HepG2 (cell line): ENCODE measurements at regions not wholly inside any gene's neighbourhood (a gene's known extent, or its start where the extent isn't known, plus 50 kb on each side); places are given as distances from the start of the nearest gene placed in this dataset.

Source experiments
- ATAC-seq: fragments of 200-7000 bp; cut with Tn5 transposase; 3 replicates; pipeline ENCODE4 v1.9.1; 2020; ENCODE audit warnings: mild to moderate bottlenecking, moderate library complexity
- BruUV-seq: library from RNA; stranded (reverse); fragments of 400-500 nt; replicated peaks from 2 replicates; lab custom pipeline; 2021; lab: Mats Ljungman, UMichigan
- CTCF ChIA-PET: fragments of 300-600 bp; formaldehyde crosslinking; extraction: SDS; loops from one replicate; lab custom pipeline; 2021; ENCODE audit warnings: low total read pairs, inconsistent platforms, low intra/inter-chr PET ratio; lab: Yijun Ruan, JAX
- POLR2A ChIA-PET: fragments of 350-600 bp; sonication (Branson Sonifier 250); formaldehyde crosslinking; loops from one replicate; lab custom pipeline; 2020; ENCODE audit warnings: antibody characterized with exemption, inconsistent platforms; lab: Yijun Ruan, JAX
- DNase-seq: peaks from one replicate; pipeline ENCODE4 v3.0.0-alpha.2; 2015; ENCODE audit warnings: low spot score
- FAIRE-seq: peaks from 3 replicates; lab custom pipeline; 2011; peaks lifted over from hg19 to GRCh38; lab: Jason Lieb, UNC
- H2AFZ ChIP-seq: one replicate; pipeline ENCODE4 v1.6.1; 2011; ENCODE audit warnings: low read length, inconsistent platforms
- H3K27ac ChIP-seq: fragments of 300-600 bp; 3 replicates; pipeline ENCODE4 v1.8.0; 2011; ENCODE audit warnings: mixed run types, mild to moderate bottlenecking, mixed read lengths, low read length, inconsistent platforms; ENCODE audit not compliant: insufficient read depth; ENCODE audit errors: extremely low read length
- H3K27me3 ChIP-seq, 2 experiments: fragments of 200-600 bp in 1 of 2; 2 replicates in 1 of 2; 3 replicates in 1 of 2; pipeline versions ENCODE4 v1.6.0 to v1.8.0; 2011; ENCODE audit warnings: low read length in 2 of 2, mild to moderate bottlenecking in 2 of 2, moderate library complexity in 2 of 2, inconsistent platforms in 1 of 2; ENCODE audit not compliant: insufficient read depth in 2 of 2, control insufficient read depth in 1 of 2
- H3K36me3 ChIP-seq, 2 experiments: fragments of 200-600 bp in 1 of 2; replicated peaks in 1 of 2; 2 replicates in 1 of 2; 3 replicates in 1 of 2; pipeline versions ENCODE4 v1.5.1 to v1.8.0; 2011; ENCODE audit warnings: low read length in 2 of 2, inconsistent platforms in 1 of 2; ENCODE audit not compliant: insufficient read depth in 2 of 2, control insufficient read depth in 1 of 2
- H3K4me1 ChIP-seq: 2 replicates; pipeline ENCODE4 v1.5.1; 2012; ENCODE audit warnings: low read length, inconsistent platforms; ENCODE audit not compliant: insufficient read depth
- H3K4me2 ChIP-seq: 2 replicates; pipeline ENCODE4 v1.6.0; 2011; ENCODE audit warnings: low read depth, low read length, inconsistent platforms
- H3K4me3 ChIP-seq, 3 experiments: fragments of 200-600 bp in 1 of 3; sonication (generic), shearing (Covaris generic) in 1 of 3; replicated peaks in 1 of 3; 2 replicates each; pipeline ENCODE4 v1.5.1; 2011 to 2016; ENCODE audit warnings: low read length in 3 of 3, inconsistent platforms in 2 of 3, low read depth in 2 of 3, mild to moderate bottlenecking in 2 of 3, control low read depth in 1 of 3, mixed read lengths in 1 of 3; ENCODE audit not compliant: insufficient read depth in 1 of 3
- H3K79me2 ChIP-seq: one replicate; pipeline ENCODE4 v1.6.1; 2011; ENCODE audit warnings: low read length, inconsistent platforms; ENCODE audit not compliant: insufficient read depth
- H3K9ac ChIP-seq: 2 replicates; pipeline ENCODE4 v1.6.0; 2011; ENCODE audit warnings: mild to moderate bottlenecking, low read depth, low read length, inconsistent platforms; ENCODE audit not compliant: insufficient read depth
- H3K9me3 ChIP-seq: 2 replicates; pipeline ENCODE4 v1.5.1; 2012; ENCODE audit warnings: mild to moderate bottlenecking, low read length
- H4K20me1 ChIP-seq: 2 replicates; pipeline ENCODE4 v1.6.0; 2011; ENCODE audit warnings: inconsistent platforms, mild to moderate bottlenecking, low read length, moderate library complexity; ENCODE audit not compliant: insufficient read depth
- ATF1 ChIP-seq: IDR thresholded peaks from 2 replicates; pipeline ENCODE4 v1.6.1; 2016; ENCODE audit warnings: mild to moderate bottlenecking, control low read depth
- EEA1 ChIP-seq: sonication (generic); formaldehyde crosslinking; IDR thresholded peaks from 2 replicates; pipeline ENCODE4 v1.5.1; 2020; ENCODE audit warnings: mild to moderate bottlenecking, missing genetic modification reagents, borderline replicate concordance
- ERF ChIP-seq: IDR thresholded peaks from 2 replicates; pipeline ENCODE4 v1.6.1; 2018; ENCODE audit warnings: missing biosample characterization, missing genetic modification reagents
- FOXJ3 ChIP-seq: sonication (generic); formaldehyde crosslinking; IDR thresholded peaks from 2 replicates; pipeline ENCODE4 v1.4.0; 2020; ENCODE audit warnings: missing genetic modification reagents, mild to moderate bottlenecking, borderline replicate concordance
- GATAD1 ChIP-seq: IDR thresholded peaks from 2 replicates; pipeline ENCODE4 v1.6.1; 2016; ENCODE audit warnings: missing genetic modification reagents, missing compliant biosample characterization
- HMG20B ChIP-seq: conservative IDR thresholded peaks from 2 replicates; pipeline ENCODE4 v1.6.1; 2016; ENCODE audit warnings: missing genetic modification reagents, missing compliant biosample characterization
- JUNB ChIP-seq: sonication (generic); formaldehyde crosslinking; IDR thresholded peaks from 2 replicates; pipeline ENCODE4 v1.8.0; 2022; ENCODE audit warnings: missing genetic modification reagents, mild to moderate bottlenecking, borderline replicate concordance
- JUND ChIP-seq: sonication (generic); formaldehyde crosslinking; IDR thresholded peaks from 2 replicates; pipeline ENCODE4 v1.8.0; 2022; ENCODE audit warnings: mild to moderate bottlenecking, missing genetic modification reagents
- PHF21A ChIP-seq: sonication (generic); formaldehyde crosslinking; IDR thresholded peaks from 2 replicates; pipeline ENCODE4 v1.5.0; 2020; ENCODE audit warnings: mild to moderate bottlenecking, missing genetic modification reagents
- ZNF143 ChIP-seq: sonication (generic); formaldehyde crosslinking; IDR thresholded peaks from 2 replicates; pipeline ENCODE4 v1.4.0; 2020; ENCODE audit warnings: missing genetic modification reagents
- ZNF335 ChIP-seq: sonication (generic); formaldehyde crosslinking; IDR thresholded peaks from 2 replicates; pipeline ENCODE4 v1.4.0; 2020; ENCODE audit warnings: missing genetic modification reagents
- ZNF766 ChIP-seq: sonication (generic); formaldehyde crosslinking; IDR thresholded peaks from 2 replicates; pipeline ENCODE4 v1.5.0; 2020; ENCODE audit warnings: missing genetic modification reagents, borderline replicate concordance
- ZNF883 ChIP-seq: sonication (generic); formaldehyde crosslinking; IDR thresholded peaks from 2 replicates; pipeline ENCODE4 v1.5.1; 2020; ENCODE audit warnings: mild to moderate bottlenecking, missing genetic modification reagents; ENCODE audit errors: not compliant biosample characterization
- WGBS: methylation state at CpG from one replicate; pipeline ENCODE4 v1.1.6; 2017; ENCODE audit warnings: low lambda C conversion rate; 5-methylcytosine and 5-hydroxymethylcytosine counted together
- in situ Hi-C: cut with HindIII; loops from 2 replicates; pipeline ENCODE4 v1.10.0; 2017; ENCODE audit warnings: low pct_unique_long_range_greater_than_20kb; ENCODE audit not compliant: extremely low pct_ligation_motif_present
- intact Hi-C: fragments of 100-400 bp; cut with micrococcal nuclease; formaldehyde crosslinking; loops from one replicate; pipeline ENCODE4 v1.10.0; 2022; ENCODE audit not compliant: unreplicated experiment

DNA sequence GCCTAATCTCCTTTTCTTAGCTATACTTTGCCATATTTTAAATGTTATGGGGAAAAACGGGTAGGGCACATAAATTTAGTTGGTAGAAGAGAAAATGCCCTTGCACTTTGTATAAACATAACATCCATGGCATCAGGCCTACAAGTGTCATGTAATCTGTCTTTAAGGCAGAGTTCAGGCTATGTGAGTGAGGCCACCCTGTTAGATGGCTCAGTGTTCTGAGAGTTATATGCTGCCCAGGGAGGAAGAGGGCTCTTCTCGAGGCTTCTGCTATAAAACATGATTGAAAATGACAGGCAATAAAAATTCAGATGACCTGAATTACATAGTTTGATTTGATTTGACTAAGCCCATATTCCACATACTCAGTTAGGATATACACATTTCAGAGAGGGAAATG, 553.6 kb upstream of the MAP3K7 start:
- H3K9ac ChIP-seq: no peak overlapping the region
- no peak overlapping the region for H2AFZ ChIP-seq
- no peaks in the 10 kb centered on the region for H3K36me3 ChIP-seq
- H3K4me3 ChIP-seq: no peak overlapping the region
- H3K79me2 ChIP-seq: no peaks in the 10 kb centered on the region
- no peak overlapping the region for H3K27ac ChIP-seq
- in situ Hi-C loops (no loop called here), intact Hi-C loops (no loop called here)
- FAIRE-seq: no peak
- CTCF ChIA-PET: no interaction called here
- ATAC-seq: no peak
- H4K20me1 ChIP-seq: no peaks in the 10 kb centered on the region
- H3K4me1 ChIP-seq: no peaks in the 10 kb centered on the region
- WGBS: 0% methylated on average over 2 of the region's 2 CpGs
- no peaks in the 10 kb centered on the region for H3K9me3 ChIP-seq
- no peaks in the 10 kb centered on the region for H3K27me3 ChIP-seq
- BruUV-seq: no TSS peak
- POLR2A ChIA-PET: no interaction called here
- TF ChIP-seq ERF (CRISPR knock-in tag) (no peak), ZNF143 (CRISPR knock-in tag) (no peak), ZNF766 (CRISPR knock-in tag) (no peak), GATAD1 (no peak), FOXJ3 (CRISPR knock-in tag) (no peak), PHF21A (CRISPR knock-in tag) (no peak), ZNF883 (CRISPR knock-in tag) (no peak), HMG20B (CRISPR knock-in tag) (no peak), JUND (CRISPR knock-in tag) (no peak), ZNF335 (CRISPR knock-in tag) (no peak), ATF1 (no peak), EEA1 (CRISPR knock-in tag) (no peak), JUNB (CRISPR knock-in tag) (no peak)
- H3K4me2 ChIP-seq: no peak overlapping the region
- no peak for DNase-seq
